HAP-1 (cell line): ENCODE measurements at regions not wholly inside any gene's neighbourhood (a gene's known extent, or its start where the extent isn't known, plus 50 kb on each side); places are given as distances from the start of the nearest gene placed in this dataset.

Experiments
- DNase-seq, 2 experiments: peaks; one replicate each; pipeline ENCODE4 v3.0.0-alpha.2; 2016 to 2020; ENCODE audit warnings: low spot score in 2 of 2
- H3K27me3 ChIP-seq: fragments of 250-450 bp; sonication (Bioruptor Pico); 2 replicates; pipeline ENCODE4 v1.5.1; 2020; ENCODE audit warnings: low read depth, mild to moderate bottlenecking, moderate library complexity
- H3K36me3 ChIP-seq: fragments of 250-450 bp; sonication (Bioruptor Pico); replicated peaks from 2 replicates; pipeline ENCODE4 v1.5.1; 2020; ENCODE audit warnings: mild to moderate bottlenecking
- H3K4me1 ChIP-seq: fragments of 250-450 bp; sonication (Bioruptor Pico); 2 replicates; pipeline ENCODE4 v1.5.1; 2020; ENCODE audit warnings: mild to moderate bottlenecking
- H3K4me3 ChIP-seq: fragments of 250-450 bp; sonication (Bioruptor Pico); 2 replicates; pipeline ENCODE4 v1.5.1; 2020; ENCODE audit warnings: mild to moderate bottlenecking, moderate library complexity
- H3K9me3 ChIP-seq: fragments of 250-450 bp; sonication (Bioruptor Pico); 2 replicates; pipeline ENCODE4 v1.5.1; 2020; ENCODE audit warnings: mild to moderate bottlenecking, moderate library complexity
- in situ Hi-C: fragments of 300-500 bp; cut with MboI; formaldehyde crosslinking; loops from 3 replicates; pipeline ENCODE4 v1.14.3; 2020; ENCODE audit warnings: low sequenced_read_pairs, inconsistent platforms, mixed read lengths

DNA sequence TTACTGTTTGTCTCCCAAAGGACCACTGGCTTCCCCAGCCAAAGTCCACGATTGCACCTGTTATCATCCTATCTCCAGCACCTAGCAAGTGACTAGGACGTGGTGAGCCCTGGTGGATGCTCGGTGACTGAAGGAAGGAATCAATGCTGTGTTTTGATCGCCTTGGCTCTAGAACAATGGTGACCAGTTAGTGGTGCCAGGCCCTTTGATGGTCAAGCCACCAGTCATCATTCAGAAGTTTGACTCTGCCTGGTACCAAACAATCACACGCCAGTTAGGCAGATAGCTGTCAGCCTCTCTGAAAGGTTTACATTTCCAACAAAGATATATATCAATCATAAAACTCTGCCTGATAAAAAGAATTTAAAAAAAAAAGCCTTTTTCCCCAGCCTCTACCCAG lies 244.1 kb downstream of the SH3BP4 start:
- H3K9me3 ChIP-seq, result no peaks in the 10 kb centered on the region
- no peaks in the 10 kb centered on the region for H3K27me3 ChIP-seq
- H3K36me3 ChIP-seq, result no peaks in the 10 kb centered on the region
- DNase-seq, result no peak
- H3K4me1 ChIP-seq, result no peaks in the 10 kb centered on the region
- in situ Hi-C loops, result no loop called here
- no peak overlapping the region for H3K4me3 ChIP-seq

DNA sequence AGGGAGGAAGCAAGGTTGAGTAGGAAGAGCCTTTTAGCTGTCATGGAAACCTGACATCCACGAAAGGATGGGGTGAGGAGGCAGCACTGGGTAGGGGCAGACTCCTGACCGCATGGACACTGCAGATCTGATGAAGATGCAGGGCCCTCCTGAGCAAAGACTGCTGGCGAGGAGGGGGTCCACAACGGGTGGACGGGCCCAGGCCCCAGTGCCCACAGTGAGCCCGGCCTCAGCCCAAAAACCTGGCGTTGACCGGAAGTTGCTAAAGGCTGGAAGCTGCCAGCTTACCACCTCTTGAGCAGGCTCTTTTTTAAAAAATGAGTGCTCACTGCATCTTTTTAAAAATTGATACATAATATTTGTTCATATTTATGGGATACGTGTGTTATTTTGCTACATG lies 247.3 kb downstream of the SH3BP4 start:
- no peak for DNase-seq
- H3K36me3 ChIP-seq, result no peaks in the 10 kb centered on the region
- H3K27me3 ChIP-seq, result no peaks in the 10 kb centered on the region
- no peaks in the 10 kb centered on the region for H3K4me1 ChIP-seq
- in situ Hi-C loops, result no loop called here
- H3K4me3 ChIP-seq, result no peak overlapping the region
- no peaks in the 10 kb centered on the region for H3K9me3 ChIP-seq

DNA sequence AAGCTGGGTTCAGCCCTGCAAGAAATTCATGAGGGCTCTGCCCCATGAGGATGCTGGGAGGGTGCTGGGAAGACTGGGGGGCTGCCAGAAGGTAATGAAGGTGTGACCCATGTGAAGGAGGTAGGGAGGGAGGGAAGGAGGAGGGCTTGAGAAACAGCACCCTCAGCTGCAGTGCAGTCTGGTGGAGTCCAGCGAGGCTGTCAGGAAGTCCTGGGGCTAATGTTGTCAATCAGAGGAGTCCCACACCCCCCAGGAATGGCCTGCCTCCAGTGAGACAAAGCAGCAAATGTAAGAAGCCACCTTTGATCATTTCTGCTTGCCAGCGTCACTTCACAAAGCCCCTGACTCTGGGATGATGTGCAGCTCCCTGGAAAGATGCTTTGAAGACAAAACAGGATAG lies 248.4 kb downstream of the SH3BP4 start:
- Histone ChIP-seq H3K4me3 (no peak overlapping the region), H3K4me1 (no peaks in the 10 kb centered on the region), H3K27me3 (no peaks in the 10 kb centered on the region), H3K36me3 (no peaks in the 10 kb centered on the region), H3K9me3 (no peaks in the 10 kb centered on the region; the same call in 1 of the 2 replicates)
- in situ Hi-C loops, result no loop called here
- no peak for DNase-seq

DNA sequence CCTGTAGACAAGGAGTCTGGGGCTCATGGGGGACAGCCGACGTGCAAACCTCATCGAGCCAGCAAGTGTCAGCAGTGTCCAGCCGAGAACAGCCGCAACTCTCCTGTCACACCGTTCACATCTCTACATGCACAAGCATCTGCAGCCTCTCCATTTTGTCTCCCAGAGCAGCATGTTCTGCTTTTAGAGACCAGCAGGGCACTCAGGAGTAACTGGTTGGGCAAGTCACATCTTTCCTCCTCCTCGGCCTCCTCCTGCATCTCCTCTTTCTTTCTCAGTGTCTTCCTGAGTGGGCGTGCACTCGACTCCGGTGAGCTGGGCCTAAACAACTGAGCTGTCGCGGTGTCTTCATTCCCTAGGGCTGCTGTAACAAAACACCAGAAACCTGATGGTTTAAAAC lies 249.9 kb downstream of the SH3BP4 start:
- DNase-seq, result no peak
- in situ Hi-C loops, result no loop called here

DNA sequence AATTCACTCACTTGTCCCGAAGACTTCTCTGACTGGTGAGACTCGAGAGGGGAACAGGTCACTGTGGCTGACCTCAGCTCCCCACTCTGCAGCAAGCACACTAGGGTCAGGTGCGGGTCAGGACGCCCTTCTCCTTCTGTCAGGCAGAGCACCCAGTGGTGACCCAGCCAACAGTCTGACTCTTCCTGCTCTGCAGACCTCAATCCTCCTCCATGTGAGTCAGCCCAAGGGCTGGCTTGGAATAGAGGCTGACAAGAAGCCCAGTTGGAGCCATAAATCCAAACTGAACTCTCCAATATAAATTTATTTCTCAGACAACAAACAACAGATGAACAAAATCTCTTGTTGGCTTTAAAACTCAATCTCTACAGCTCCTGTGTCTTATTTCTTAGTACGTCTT lies 253.1 kb downstream of the SH3BP4 start:
- Histone ChIP-seq H3K36me3 (no peaks in the 10 kb centered on the region), H3K4me1 (no peaks in the 10 kb centered on the region), H3K4me3 (no peak overlapping the region), H3K27me3 (no peaks in the 10 kb centered on the region), H3K9me3 (no peaks in the 10 kb centered on the region; the same call in 1 of the 2 replicates)
- in situ Hi-C loops, result no loop called here
- no peak for DNase-seq

More for the DNA sequence above, 249.9 kb downstream of the SH3BP4 start:
- no peaks in the 10 kb centered on the region for H3K27me3 ChIP-seq
- no peaks in the 10 kb centered on the region for H3K36me3 ChIP-seq
- H3K4me3 ChIP-seq, result no peak overlapping the region
- no peaks in the 10 kb centered on the region for H3K4me1 ChIP-seq
- H3K9me3 ChIP-seq, result no peaks in the 10 kb centered on the region; the same call in 1 of the 2 replicates

DNA sequence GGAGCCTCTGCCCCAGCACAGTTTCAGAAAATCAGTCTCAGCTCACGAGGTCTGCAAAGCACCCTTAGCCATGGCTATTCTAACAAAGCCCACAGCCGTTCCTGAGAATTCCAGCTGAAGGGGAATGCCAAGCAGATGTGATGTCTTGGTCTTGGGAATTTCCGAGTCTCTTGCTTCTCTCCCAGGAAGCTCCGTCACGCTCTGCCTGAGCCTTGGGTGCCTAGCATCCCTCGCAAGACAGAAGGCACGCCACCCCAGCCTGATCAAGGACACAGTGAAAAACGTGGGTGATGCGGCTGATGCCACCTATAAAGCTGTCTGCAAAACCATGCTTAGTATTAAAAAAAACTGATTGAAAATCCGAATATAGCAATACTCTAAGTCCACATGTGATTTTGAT lies 254.6 kb downstream of the SH3BP4 start:
- Histone ChIP-seq H3K9me3 (no peaks in the 10 kb centered on the region; the same call in 1 of the 2 replicates), H3K4me1 (peaks cover 3% of the 10 kb centered on the region), H3K36me3 (no peaks in the 10 kb centered on the region), H3K4me3 (no peak overlapping the region), H3K27me3 (no peaks in the 10 kb centered on the region)
- in situ Hi-C loops, result no loop called here
- DNase-seq, result no peak

DNA sequence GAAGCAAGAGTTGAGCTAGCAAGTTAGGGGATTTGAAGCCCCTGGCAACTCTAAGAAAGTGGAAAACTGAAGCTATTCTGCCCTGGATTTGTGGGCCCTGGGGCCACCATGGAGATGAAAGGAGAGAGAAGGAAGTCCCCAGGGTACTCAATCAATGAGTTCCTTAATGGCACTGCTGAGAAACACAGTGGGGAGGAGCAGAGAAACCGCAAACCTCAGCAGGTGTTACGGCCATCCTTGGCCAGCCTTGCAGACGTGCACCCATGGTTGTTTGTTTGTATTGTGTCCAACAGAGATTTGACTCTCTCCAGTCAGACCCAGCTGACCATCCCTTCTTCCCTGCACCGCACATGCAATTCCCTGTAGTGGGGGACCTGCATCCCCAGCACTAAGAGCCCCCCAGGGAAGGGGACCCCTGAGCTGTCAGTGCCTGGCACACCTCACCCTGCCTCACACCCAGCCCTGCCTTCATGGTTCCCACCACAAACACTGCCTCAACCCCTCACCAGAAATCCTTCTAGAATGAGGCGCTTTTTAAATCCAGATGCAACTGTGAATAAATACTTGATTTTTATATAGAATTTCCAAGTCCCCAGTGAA lies 255.3 kb downstream of the SH3BP4 start:
- H3K4me3 ChIP-seq, result no peak overlapping the region
- peaks cover 8% of the 10 kb centered on the region for H3K4me1 ChIP-seq
- no peaks in the 10 kb centered on the region for H3K36me3 ChIP-seq
- no peaks in the 10 kb centered on the region for H3K27me3 ChIP-seq
- in situ Hi-C loops, result no loop called here
- no peak for DNase-seq
- no peaks in the 10 kb centered on the region; the same call in 1 of the 2 replicates for H3K9me3 ChIP-seq

DNA sequence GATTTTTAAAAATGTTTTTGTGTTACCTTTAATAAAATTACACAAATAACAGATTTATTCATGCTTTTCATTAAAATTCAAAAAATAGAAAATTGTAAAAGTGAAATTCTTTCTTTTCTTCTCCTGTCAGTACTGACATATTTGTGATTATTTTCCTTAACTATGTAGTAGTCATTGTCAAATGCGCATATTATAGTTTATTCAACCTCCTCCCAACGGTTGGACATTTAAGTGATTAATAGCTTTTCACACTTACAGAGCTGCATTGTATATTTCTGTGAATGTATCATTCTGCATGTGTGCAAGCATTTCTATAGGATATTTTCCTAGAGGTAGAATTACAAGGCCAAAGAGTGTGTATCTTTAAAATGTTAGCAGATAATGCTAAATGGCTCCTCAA lies 259.2 kb downstream of the SH3BP4 start:
- Histone ChIP-seq H3K4me1 (peaks cover 16% of the 10 kb centered on the region), H3K4me3 (no peak overlapping the region), H3K9me3 (no peaks in the 10 kb centered on the region), H3K36me3 (no peaks in the 10 kb centered on the region), H3K27me3 (no peaks in the 10 kb centered on the region)
- in situ Hi-C loops, result no loop called here
- DNase-seq, result no peak

DNA sequence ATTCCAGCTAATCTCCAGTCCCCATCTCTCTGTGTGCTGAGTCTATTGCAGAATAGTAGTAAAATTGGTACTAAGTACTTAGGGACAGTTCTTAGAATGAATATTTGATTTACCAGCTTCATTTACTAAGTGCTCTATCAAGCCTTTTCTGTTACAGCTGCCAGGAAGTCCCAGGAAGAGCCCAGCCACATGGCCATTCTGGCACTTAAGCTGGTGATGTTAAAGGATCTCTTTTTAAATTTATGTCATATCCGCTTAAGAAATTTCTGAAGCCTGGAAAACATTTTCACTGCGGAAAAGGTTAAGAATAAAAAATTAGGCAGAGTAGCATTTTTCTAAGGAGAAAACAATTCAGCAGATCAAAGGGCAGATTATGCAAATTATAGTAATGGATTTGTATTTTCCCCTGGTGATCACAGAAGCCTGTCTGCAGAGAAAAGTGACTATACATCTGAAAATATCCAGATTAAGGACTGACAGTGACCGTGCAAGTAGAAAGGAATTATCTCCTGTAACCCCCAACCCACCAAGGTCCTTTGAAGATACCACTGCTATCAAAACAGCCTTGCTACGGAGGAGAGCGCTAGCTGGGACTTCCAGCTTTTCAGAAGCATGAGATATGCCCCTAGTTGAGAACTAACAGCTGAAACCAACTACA lies 260.8 kb downstream of the SH3BP4 start:
- Histone ChIP-seq H3K27me3 (no peaks in the 10 kb centered on the region), H3K36me3 (no peaks in the 10 kb centered on the region), H3K9me3 (no peaks in the 10 kb centered on the region), H3K4me3 (no peak overlapping the region), H3K4me1 (peaks cover 16% of the 10 kb centered on the region)
- in situ Hi-C loops, result no loop called here
- DNase-seq, result peak in 1 of 2 experiments; percentile 34

DNA sequence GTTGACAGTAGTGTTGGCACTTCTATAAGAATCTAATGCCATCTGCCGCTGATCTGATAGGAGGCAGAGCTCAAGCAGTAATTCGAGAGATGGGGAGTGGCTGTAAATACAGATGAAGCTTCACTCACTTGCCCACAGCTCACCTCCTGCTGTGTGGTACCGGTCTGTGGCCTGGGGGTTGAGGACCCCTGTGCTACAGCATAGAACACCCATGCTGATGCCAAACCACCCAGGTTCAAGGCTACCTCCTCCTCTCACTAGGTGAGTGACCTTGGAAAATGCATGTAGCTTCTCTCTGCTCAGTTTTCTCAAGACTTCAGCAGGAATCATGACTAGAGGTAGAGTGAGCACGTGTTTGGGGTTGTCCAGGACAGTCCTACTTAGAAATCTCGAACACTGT lies 263.4 kb downstream of the SH3BP4 start:
- peaks cover 16% of the 10 kb centered on the region for H3K4me1 ChIP-seq
- H3K36me3 ChIP-seq, result no peaks in the 10 kb centered on the region
- H3K4me3 ChIP-seq, result no peak overlapping the region
- H3K9me3 ChIP-seq, result no peaks in the 10 kb centered on the region
- no peaks in the 10 kb centered on the region for H3K27me3 ChIP-seq
- in situ Hi-C loops, result no loop called here
- no peak for DNase-seq

DNA sequence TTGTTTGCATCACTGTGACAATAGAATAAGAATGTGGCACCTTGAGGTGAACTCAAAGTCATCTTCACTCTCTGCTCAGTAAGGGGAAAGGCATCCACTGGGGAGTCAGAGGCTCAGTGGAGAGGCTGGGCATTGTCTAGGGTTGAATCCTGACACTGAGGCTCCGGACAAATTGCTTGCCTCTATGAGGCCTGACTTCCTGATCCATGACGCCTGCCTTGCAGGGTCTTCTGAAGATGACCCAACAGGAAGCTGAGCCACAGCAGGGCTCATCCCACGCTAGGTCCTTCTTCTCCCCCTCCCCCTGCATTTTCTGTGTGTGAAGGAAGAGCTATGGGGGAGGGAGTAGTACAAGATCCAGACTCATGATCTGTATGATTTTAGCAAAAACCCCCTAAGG lies 265.1 kb downstream of the SH3BP4 start:
- Histone ChIP-seq H3K36me3 (no peaks in the 10 kb centered on the region), H3K9me3 (no peaks in the 10 kb centered on the region), H3K4me1 (peaks cover 10% of the 10 kb centered on the region), H3K4me3 (no peak overlapping the region), H3K27me3 (no peaks in the 10 kb centered on the region)
- DNase-seq, result no peak
- in situ Hi-C loops, result no loop called here

DNA sequence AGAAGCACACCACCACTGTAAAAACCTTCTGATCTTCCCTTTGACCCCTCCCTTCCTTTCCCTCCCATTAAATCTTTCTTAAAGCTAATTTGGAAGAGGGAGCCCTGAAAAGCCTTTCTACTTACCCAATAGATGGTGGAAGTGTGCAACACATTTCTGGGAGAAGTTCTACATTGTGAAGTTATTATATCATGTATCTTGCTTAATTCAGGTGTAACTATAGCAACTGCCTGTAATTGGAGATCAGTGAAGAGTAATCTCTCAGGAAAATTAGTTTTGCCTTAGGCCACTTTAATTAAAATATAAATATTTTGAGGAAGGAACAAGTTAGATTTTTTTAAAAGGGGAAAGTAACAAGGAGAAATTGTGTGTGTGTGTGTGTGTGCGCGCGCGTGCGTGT lies 266.0 kb downstream of the SH3BP4 start:
- Histone ChIP-seq H3K4me1 (0 out of 2 replicates have a peak, but pooled peaks cover 2% of the 10 kb centered on the region), H3K36me3 (no peaks in the 10 kb centered on the region), H3K4me3 (no peak overlapping the region), H3K27me3 (no peaks in the 10 kb centered on the region; the same call in 1 of the 2 replicates), H3K9me3 (no peaks in the 10 kb centered on the region)
- DNase-seq, result no peak
- in situ Hi-C loops, result no loop called here

DNA sequence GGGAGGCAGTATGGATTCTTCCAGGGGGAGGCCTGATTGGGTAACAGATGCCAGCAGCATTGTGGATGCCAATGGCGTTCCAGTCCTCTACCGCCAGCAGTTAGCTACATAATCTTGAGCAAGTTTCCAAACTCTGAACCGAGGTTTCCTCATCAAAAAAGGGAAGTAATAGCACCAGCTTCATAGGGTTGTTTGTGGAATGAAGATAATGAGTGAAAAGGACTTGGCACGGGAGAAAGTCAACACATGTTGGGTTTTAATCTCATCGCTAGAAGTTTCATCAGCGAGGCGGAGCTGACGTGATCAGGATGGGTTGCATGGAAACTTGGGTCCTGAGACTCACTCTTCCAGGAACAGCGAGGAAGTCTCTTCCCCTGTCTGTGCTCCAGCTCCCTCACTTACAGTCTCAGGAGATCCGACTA lies 266.7 kb downstream of the SH3BP4 start:
- in situ Hi-C loops, result no loop called here
- H3K4me1 ChIP-seq, result no peaks in the 10 kb centered on the region
- peaks cover 2% of the 10 kb centered on the region for H3K27me3 ChIP-seq
- H3K9me3 ChIP-seq, result no peaks in the 10 kb centered on the region
- H3K4me3 ChIP-seq, result no peak overlapping the region
- DNase-seq, result no peak
- H3K36me3 ChIP-seq, result no peaks in the 10 kb centered on the region

DNA sequence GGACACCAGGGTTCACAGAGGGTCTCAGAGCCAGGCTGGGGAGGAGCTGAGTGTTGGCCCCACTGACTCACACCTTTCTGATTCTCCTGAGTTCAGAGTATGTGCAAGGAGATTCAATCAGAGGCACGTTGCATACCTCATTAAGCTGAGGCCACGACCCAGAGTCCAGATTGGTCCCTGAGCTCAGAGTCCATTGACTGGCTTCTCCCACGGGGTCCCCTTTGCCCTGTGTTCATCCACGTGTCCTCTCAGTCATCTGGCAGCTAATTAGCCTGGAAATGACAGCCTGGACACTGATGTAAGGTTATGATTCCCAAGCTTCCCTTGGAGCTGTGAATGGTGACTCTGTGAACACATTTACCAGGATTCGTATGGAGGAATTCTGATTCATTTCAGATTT lies 267.2 kb downstream of the SH3BP4 start:
- Histone ChIP-seq H3K27me3 (peaks cover 4% of the 10 kb centered on the region), H3K9me3 (no peaks in the 10 kb centered on the region), H3K36me3 (no peaks in the 10 kb centered on the region), H3K4me1 (no peaks in the 10 kb centered on the region), H3K4me3 (no peak overlapping the region)
- no peak for DNase-seq
- in situ Hi-C loops, result no loop called here
